ENCODE measurements at regions not wholly inside any gene's neighbourhood (a gene's known extent, or its start where the extent isn't known, plus 50 kb on each side); places are given as distances from the start of the nearest gene placed in this dataset.

GRCh38 chr11:95563859-95564258 is 225.7 kb downstream of the FAM76B start:
- ChIA-PET POLR2A (no interaction called here), CTCF (interaction anchor here (0.8 to 1.0 kb wide), 3 partner anchors 9 to 409 kb away, joined by 3 read pairs; no protein-coding TSS in a partner anchor)
- no peaks in the 10 kb centered on the region for H3K36me3 Mint-ChIP-seq (ENCODE audit: low read depth)
- DNase-seq (no peak), ATAC-seq (peak; percentile 60)
- no peak overlapping the region for H3K27ac Mint-ChIP-seq
- peaks cover 23% of the 10 kb centered on the region for H3K4me1 Mint-ChIP-seq (ENCODE audit: low read depth)
- TF ChIP-seq CTCF (IDR thresholded peaks at IDR 0.05) = no peak
- peaks cover 2% of the 10 kb centered on the region for H3K27me3 Mint-ChIP-seq
- no peak overlapping the region for H3K4me3 Mint-ChIP-seq
- intact Hi-C loops (cut with micrococcal nuclease) = no loop called here
- H3K9me3 Mint-ChIP-seq = peaks cover 7% of the 10 kb centered on the region

GRCh38 chr11:95563173-95563572 is 226.4 kb downstream of the FAM76B start:
- ChIA-PET CTCF (interaction anchor here (0.7 to 1.3 kb wide), 3 partner anchors 40 to 409 kb away, joined by 3 to 5 read pairs (median 4); no protein-coding TSS in a partner anchor), POLR2A (no interaction called here)
- Mint-ChIP-seq H3K9me3 (peaks cover 2% of the 10 kb centered on the region), H3K4me3 (no peak overlapping the region), H3K27ac (no peak overlapping the region), H3K4me1 (ENCODE audit: low read depth) (peaks cover 23% of the 10 kb centered on the region), H3K27me3 (peaks cover 2% of the 10 kb centered on the region), H3K36me3 (ENCODE audit: low read depth) (no peaks in the 10 kb centered on the region)
- TF ChIP-seq CTCF (IDR thresholded peaks at IDR 0.05) = no peak
- intact Hi-C loops (cut with micrococcal nuclease) = no loop called here
- ATAC-seq = no peak
- no peak for DNase-seq

- no peak for DNase-seq
- intact Hi-C loops (cut with micrococcal nuclease) = no loop called here
- POLR2A ChIA-PET = no interaction called here
- peaks cover 2% of the 10 kb centered on the region for H3K27me3 Mint-ChIP-seq
- peaks cover 1% of the 10 kb centered on the region for H3K9me3 Mint-ChIP-seq
- no peak overlapping the region for H3K4me3 Mint-ChIP-seq
- TF ChIP-seq CTCF (IDR thresholded peaks at IDR 0.05) = no peak
- H3K36me3 Mint-ChIP-seq (ENCODE audit: low read depth) = no peaks in the 10 kb centered on the region
- H3K27ac Mint-ChIP-seq = no peak overlapping the region
- peaks cover 21% of the 10 kb centered on the region for H3K4me1 Mint-ChIP-seq (ENCODE audit: low read depth)
- ATAC-seq = no peak
- CTCF ChIA-PET = interaction anchor here (0.7 to 1.3 kb wide), 6 partner anchors 15 to 408 kb away, joined by 3 to 5 read pairs (median 4); no protein-coding TSS in a partner anchor
Observed at GRCh38 chr11:95562196-95562921, 227.2 kb downstream of the FAM76B start.

GRCh38 chr11:95559899-95560298 is 229.7 kb downstream of the FAM76B start:
- Mint-ChIP-seq H3K27me3 (peaks cover 2% of the 10 kb centered on the region), H3K4me3 (no peak overlapping the region), H3K27ac (no peak overlapping the region), H3K9me3 (peaks cover 1% of the 10 kb centered on the region), H3K4me1 (ENCODE audit: low read depth) (peaks cover 41% of the 10 kb centered on the region), H3K36me3 (ENCODE audit: low read depth) (no peaks in the 10 kb centered on the region)
- ChIA-PET CTCF (interaction anchor here (1.3 to 5.9 kb wide), 2 partner anchors 15 to 145 kb away, joined by 5 to 33 read pairs; no protein-coding TSS in a partner anchor), POLR2A (no interaction called here)
- DNase-seq (no peak), ATAC-seq (no peak)
- intact Hi-C loops (cut with micrococcal nuclease) = loop anchor here (5.0 kb wide), 2 partner anchors 122 to 147 kb away; no protein-coding TSS in a partner anchor
- no peak for TF ChIP-seq CTCF (IDR thresholded peaks at IDR 0.05)

GRCh38 chr11:95557376-95557775 is 232.2 kb downstream of the FAM76B start:
- ATAC-seq = no peak
- Mint-ChIP-seq H3K27me3 (peaks cover 2% of the 10 kb centered on the region), H3K4me3 (no peak overlapping the region), H3K36me3 (ENCODE audit: low read depth) (no peaks in the 10 kb centered on the region), H3K27ac (peak overlapping the region; percentile 83), H3K4me1 (ENCODE audit: low read depth) (peaks cover 24% of the 10 kb centered on the region), H3K9me3 (peaks cover 1% of the 10 kb centered on the region)
- no peak for TF ChIP-seq CTCF (IDR thresholded peaks at IDR 0.05)
- DNase-seq = no peak
- ChIA-PET POLR2A (interaction anchor here (0.6 to 1.7 kb wide), 2 partner anchors 11 to 145 kb away, joined by 3 to 7 read pairs; no protein-coding TSS in a partner anchor), CTCF (interaction anchor here (0.9 to 5.9 kb wide), 3 partner anchors 31 to 148 kb away, joined by 3 to 33 read pairs (median 3); no protein-coding TSS in a partner anchor)
- intact Hi-C loops (cut with micrococcal nuclease) = loop anchor here (5.0 kb wide), 2 partner anchors 125 to 150 kb away; no protein-coding TSS in a partner anchor
